ENCODE measurements at regions not wholly inside any gene's neighbourhood (a gene's known extent, or its start where the extent isn't known, plus 50 kb on each side); places are given as distances from the start of the nearest gene placed in this dataset.

DNA sequence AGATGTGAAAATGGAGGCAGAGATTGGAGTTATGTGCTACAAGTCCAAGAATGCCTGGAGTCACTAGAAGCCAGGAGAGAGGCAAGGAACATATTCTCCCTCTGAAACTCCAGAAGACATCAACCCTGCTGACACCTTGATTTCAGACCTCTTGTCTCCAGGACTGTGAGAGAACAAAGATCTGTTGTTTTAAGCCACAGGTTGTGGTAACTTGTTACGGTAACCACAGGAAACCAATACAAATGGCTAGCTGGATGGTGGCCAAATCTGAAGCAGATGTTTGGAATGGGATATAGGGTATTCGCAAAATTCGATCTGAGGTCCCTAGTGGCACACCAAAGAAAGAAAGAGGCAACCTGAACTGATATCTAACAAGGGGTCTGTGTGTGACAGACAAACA lies 129.0 kb downstream of the HERPUD2 start:
- no peak for TF ChIP-seq POLR2A (IDR thresholded peaks at IDR 0.05)
- TF ChIP-seq, protein P1, sequence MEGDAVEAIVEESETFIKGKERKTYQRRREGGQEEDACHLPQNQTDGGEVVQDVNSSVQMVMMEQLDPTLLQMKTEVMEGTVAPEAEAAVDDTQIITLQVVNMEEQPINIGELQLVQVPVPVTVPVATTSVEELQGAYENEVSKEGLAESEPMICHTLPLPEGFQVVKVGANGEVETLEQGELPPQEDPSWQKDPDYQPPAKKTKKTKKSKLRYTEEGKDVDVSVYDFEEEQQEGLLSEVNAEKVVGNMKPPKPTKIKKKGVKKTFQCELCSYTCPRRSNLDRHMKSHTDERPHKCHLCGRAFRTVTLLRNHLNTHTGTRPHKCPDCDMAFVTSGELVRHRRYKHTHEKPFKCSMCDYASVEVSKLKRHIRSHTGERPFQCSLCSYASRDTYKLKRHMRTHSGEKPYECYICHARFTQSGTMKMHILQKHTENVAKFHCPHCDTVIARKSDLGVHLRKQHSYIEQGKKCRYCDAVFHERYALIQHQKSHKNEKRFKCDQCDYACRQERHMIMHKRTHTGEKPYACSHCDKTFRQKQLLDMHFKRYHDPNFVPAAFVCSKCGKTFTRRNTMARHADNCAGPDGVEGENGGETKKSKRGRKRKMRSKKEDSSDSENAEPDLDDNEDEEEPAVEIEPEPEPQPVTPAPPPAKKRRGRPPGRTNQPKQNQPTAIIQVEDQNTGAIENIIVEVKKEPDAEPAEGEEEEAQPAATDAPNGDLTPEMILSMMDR (IDR thresholded peaks at IDR 0.05) = no peak
- no peaks in the 10 kb centered on the region for H3K4me1 ChIP-seq
- no peaks in the 10 kb centered on the region for H3K36me3 ChIP-seq (ENCODE audit: low read depth, missing control alignments)
- DNase-seq = no peak
- H3K27me3 ChIP-seq = no peaks in the 10 kb centered on the region
- no peaks in the 10 kb centered on the region for H3K9me3 ChIP-seq
- intact Hi-C loops (cut with DNase I; ENCODE audit: low total_unique reads) = no loop called here
- H3K27ac ChIP-seq = no peak overlapping the region
- H3K4me3 ChIP-seq = no peak overlapping the region
- 61 to 63% methylated on average over 3 of the region's 3 CpGs for WGBS, 2 donors

DNA sequence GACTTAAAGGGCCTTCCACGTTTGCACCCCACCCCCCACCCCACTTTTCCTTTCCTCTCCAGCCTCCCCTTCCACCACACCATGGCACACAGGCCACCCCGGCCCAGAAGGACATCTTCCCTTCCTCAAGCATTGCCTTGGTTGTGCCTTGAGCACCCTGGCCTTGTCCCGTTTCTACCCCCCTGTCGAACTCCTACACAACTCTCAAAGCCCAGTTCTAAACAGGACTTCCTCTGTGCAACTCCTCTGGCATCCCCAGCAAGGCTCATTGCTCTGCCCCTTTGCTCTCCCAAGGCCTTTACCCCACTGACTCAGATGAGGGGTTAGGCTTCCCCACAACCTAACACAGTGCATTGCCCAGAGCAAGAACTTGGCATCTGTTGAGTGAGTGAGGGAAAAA lies 136.1 kb downstream of the HERPUD2 start:
- Histone ChIP-seq H3K27me3 (no peaks in the 10 kb centered on the region), H3K4me3 (no peak overlapping the region), H3K27ac (no peak overlapping the region), H3K4me1 (no peaks in the 10 kb centered on the region), H3K9me3 (no peaks in the 10 kb centered on the region), H3K36me3 (ENCODE audit: low read depth, missing control alignments) (no peaks in the 10 kb centered on the region)
- no peak for DNase-seq
- WGBS, 2 donors = 85 to 95% methylated on average over 4 of the region's 4 CpGs
- intact Hi-C loops (cut with DNase I; ENCODE audit: low total_unique reads) = no loop called here
- TF ChIP-seq POLR2A (IDR thresholded peaks at IDR 0.05) = no peak
- TF ChIP-seq, protein P1 (IDR thresholded peaks at IDR 0.05) = no peak

DNA sequence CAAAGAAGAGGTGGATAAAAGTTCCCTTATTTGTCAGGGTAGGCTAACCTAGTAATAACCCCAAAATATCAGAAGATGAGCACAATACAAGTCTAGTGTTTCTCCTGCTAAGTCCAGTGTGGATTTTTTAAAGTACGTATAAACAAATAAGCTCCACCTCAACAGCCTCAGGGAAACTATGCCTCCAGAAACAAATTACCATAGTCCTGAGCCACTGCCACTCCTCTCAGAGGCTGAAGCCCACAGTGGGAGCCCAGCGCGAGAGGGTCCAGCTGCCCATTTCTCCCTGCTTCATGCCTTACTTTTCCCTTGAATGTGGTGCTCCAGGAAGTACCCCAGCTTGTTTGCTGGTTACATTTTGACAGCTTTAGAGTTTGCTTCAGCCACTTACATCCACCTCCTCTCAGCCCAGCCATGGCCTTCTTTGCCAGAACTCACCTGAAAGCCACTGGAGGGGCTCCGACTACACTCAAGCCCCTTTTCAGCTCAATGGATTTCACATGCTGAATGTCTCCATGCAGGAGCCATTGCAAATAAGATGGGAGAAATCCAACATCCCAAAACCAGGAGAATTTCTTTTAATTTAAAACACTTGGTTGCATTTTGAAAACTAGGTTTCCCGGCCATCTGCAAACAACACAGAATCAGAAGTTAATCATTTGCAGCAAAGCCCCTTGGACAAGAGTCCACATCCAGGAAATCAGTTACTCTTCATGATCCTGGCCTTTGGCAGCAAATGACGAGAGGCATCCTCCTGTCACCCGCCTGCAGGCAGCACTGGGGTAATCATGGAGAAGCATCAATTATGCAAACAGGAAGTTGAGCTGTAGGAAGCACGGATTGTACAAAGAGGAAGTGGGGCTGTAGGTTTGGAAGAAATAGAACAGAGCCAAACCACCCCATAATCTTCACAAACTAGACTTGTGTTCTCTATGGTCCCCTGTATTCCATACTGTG lies 138.1 kb downstream of the HERPUD2 start:
- no peaks in the 10 kb centered on the region for H3K36me3 ChIP-seq (ENCODE audit: low read depth, missing control alignments)
- no peak overlapping the region for H3K27ac ChIP-seq
- TF ChIP-seq, protein P1 (IDR thresholded peaks at IDR 0.05) = no peak
- TF ChIP-seq POLR2A (IDR thresholded peaks at IDR 0.05) = no peak
- no peaks in the 10 kb centered on the region for H3K27me3 ChIP-seq
- H3K9me3 ChIP-seq = no peaks in the 10 kb centered on the region
- H3K4me3 ChIP-seq = no peak overlapping the region
- intact Hi-C loops (cut with DNase I; ENCODE audit: low total_unique reads) = no loop called here
- WGBS, 2 donors = 69 to 75% methylated on average over 8 of the region's 8 CpGs
- no peaks in the 10 kb centered on the region for H3K4me1 ChIP-seq
- no peak for DNase-seq

DNA sequence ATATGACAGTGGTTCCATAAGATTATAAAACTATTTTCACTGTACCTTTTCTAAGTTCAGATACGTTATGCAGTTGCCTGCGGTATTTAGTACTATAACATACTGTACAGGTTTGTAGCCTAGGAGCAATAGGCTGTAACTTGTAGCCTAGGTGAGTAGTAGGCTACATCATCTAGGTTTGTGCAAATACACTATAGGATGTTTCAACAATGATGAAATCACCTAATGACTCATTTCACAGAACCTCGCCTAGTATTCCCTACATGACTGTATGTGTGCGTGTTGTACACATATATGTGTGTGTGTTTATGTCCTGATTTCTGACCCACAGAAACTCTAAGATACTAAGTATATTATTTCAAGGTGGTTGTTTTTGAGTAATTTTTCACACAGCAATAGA lies 139.0 kb downstream of the HERPUD2 start:
- no peak for DNase-seq
- Histone ChIP-seq H3K4me3 (no peak overlapping the region), H3K9me3 (no peaks in the 10 kb centered on the region), H3K36me3 (ENCODE audit: low read depth, missing control alignments) (no peaks in the 10 kb centered on the region), H3K27ac (no peak overlapping the region), H3K4me1 (no peaks in the 10 kb centered on the region), H3K27me3 (no peaks in the 10 kb centered on the region)
- TF ChIP-seq POLR2A (IDR thresholded peaks at IDR 0.05) = no peak
- TF ChIP-seq, protein P1 (IDR thresholded peaks at IDR 0.05) = no peak
- intact Hi-C loops (cut with DNase I; ENCODE audit: low total_unique reads) = no loop called here
- 64 to 72% methylated on average over 4 of the region's 4 CpGs for WGBS, 2 donors

DNA sequence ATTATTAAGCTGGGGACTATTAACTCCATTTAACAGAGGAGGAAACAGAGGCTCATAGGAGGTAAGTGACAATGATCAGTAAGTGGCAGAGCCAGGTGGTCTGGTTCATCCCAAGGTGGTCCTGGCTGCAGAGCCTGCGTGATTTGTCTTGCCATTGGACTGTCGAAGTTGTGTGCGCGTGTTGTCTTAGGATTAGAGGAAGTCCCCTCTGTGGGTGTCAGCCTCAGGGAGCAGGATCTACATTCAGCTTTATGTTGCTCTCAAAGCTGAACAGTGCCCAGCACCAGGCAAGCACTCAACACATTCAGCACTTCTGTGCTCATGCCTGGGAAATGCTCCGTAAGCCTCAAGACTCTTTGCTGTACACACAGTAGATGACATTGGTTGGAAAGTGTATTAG lies 139.5 kb downstream of the HERPUD2 start:
- WGBS, 2 donors = 88 to 95% methylated on average over 5 of the region's 5 CpGs
- no peak for TF ChIP-seq POLR2A (IDR thresholded peaks at IDR 0.05)
- TF ChIP-seq, protein P1 (IDR thresholded peaks at IDR 0.05) = no peak
- no peaks in the 10 kb centered on the region for H3K9me3 ChIP-seq
- no peak for DNase-seq
- H3K4me1 ChIP-seq = no peaks in the 10 kb centered on the region
- intact Hi-C loops (cut with DNase I; ENCODE audit: low total_unique reads) = no loop called here
- no peaks in the 10 kb centered on the region for H3K36me3 ChIP-seq (ENCODE audit: low read depth, missing control alignments)
- no peak overlapping the region for H3K4me3 ChIP-seq
- H3K27ac ChIP-seq = no peak overlapping the region
- H3K27me3 ChIP-seq = no peaks in the 10 kb centered on the region
